GM18870 (cell line): ENCODE measurements at regions not wholly inside any gene's neighbourhood (a gene's known extent, or its start where the extent isn't known, plus 50 kb on each side); places are given as distances from the start of the nearest gene placed in this dataset.
"Not testable (repeated sequence)": the region's sequence is repeated elsewhere in the genome, so short reads cannot be mapped to it uniquely, and the experiment has no call there.

ENCODE experiments used
- ATAC-seq: cut with Tn5 transposase; IDR thresholded peaks from one replicate; pipeline ENCODE4 v1.9.1; 2021; ENCODE audit warnings: moderate library complexity; ENCODE audit not compliant: unreplicated experiment

DNA sequence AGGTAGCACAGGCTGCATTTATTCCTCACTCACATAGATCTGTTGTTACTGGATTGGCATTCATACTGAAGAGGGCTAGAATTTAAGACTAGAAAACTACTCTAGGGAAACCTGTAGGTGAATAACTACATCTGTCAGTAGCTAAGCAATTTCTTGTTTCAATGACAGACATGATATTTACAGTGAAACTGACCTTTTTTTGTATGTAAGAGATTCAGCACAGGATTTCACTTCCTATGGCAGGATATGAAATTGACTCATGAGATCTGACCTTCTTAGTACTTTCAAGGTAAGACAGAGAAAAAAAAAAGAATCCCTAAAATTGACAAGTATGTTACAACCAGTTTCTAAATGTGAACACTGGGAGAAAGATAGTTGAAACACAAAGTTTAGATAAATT lies 189.8 kb upstream of the SLC16A7 start:
- no peak for ATAC-seq

DNA sequence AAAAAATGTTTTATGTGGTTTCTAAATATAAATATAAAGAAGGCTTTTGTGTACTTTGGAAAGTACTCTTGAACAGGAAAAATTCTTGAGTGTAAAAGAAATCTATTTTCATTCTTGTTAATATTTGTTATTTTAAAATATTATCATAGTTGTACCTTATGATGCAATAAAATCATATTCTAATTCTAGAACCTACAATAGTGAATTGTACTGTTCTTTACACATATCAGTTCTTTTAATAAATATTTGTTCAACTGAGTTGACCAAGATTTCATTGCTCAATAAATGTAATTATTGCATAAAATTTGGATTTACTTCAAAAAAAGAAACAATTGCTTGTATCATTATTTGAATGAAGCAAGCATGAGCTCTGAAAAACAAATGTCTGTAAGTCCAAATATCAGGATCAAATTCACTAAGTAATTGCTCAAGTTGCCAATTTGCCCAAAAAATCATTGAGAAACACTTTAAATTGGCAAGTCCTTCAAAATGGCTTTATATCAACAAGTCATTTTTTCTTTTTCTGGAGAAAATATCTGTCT lies 191.6 kb upstream of the SLC16A7 start:
- no peak for ATAC-seq

DNA sequence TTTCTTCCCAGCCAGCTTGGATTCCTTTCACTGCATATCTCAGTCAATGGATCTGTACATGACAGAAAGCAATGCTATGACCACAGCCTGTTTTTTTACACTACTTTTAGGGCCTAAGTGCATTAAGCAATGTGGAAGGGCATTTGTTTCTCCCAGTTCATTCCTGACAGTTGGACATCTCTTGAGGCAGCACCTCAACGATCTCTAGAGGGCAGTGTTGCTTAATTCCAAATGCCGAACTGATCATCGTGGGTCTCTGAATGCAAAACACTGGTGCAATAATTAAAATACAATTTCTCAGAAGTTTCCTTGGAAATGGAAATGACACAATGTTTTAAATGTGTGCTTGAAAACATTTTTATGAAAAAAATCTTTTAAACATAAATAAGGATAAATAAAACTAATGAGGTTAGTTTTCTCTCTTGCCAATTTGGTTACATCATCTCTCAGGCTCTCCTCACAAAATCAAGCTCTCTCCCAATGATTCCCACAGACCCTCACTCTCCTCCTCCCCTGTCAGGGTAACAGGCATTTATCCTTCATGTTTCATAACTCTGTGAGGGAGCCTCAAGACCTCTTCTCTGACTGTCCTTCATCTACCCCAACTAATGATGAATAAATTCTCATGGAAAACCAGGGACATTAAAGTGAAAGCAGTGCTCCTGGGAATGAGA lies 192.4 kb upstream of the SLC16A7 start:
- peak; percentile 88 for ATAC-seq

- ATAC-seq = no peak
Observed at GRCh38 chr12:59401862-59402261, 194.0 kb upstream of the SLC16A7 start.

DNA sequence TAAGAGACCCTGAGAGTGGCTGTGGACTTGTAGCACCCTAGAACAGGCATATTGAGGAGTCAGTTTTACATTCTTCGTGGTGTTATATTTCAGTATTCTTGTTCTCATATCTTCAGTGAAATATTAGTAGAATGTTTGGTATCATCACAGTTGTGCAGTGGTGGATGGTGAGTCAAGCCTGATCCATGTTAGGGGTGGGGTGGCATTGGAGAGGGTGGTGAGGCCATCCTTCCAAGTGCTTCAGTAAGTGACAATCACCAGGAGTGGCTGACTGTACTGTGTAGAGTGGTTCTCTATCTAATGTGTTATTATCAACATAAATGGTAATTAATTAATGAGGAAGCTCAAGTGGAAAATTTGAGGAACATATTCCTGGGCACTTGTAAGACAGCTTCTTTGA lies 197.7 kb upstream of the SLC16A7 start:
- ATAC-seq = no peak

DNA sequence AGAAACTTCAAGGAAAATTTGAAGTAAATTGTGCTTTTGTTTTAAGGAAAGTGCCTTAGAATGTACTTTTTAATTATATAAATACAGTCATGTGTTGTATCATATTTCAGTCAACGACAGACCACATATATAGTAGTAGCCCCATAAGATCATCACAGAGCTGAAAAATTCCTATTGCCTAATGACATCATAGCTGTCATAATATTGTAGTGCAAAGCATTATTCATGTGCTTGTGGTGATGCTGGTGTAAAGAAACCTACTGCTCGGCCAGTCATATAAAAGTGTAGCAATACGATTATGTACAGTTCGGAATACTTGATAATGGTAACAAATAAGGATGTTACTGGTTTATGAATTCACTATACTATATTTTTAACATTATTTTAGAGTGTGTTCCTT lies 198.9 kb upstream of the SLC16A7 start:
- ATAC-seq = no peak

DNA sequence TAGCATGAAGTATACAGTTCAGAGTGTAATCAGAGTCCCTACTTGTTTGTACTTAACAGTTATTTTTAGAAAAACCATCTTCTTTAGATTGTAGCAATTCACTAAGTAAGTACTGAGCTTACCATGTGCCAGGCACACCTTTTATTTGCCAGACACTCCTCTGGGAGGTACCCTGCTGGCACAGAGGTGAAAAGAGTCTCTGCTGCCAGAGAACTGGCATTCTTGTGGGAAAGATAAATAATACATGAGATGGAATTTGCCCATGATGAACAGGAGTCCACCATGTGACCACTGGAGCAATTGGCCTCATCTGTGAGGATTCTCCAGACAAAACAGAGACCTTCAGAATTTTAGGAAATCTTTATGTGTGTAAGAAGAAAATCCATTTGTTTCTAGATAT lies 199.3 kb upstream of the SLC16A7 start:
- no peak for ATAC-seq

- ATAC-seq = not testable (repeated sequence)
Observed at GRCh38 chr12:59395310-59395709, 200.5 kb upstream of the SLC16A7 start.

GRCh38 chr12:59393506-59393905 lies 202.3 kb upstream of the SLC16A7 start:
- ATAC-seq = no peak

DNA sequence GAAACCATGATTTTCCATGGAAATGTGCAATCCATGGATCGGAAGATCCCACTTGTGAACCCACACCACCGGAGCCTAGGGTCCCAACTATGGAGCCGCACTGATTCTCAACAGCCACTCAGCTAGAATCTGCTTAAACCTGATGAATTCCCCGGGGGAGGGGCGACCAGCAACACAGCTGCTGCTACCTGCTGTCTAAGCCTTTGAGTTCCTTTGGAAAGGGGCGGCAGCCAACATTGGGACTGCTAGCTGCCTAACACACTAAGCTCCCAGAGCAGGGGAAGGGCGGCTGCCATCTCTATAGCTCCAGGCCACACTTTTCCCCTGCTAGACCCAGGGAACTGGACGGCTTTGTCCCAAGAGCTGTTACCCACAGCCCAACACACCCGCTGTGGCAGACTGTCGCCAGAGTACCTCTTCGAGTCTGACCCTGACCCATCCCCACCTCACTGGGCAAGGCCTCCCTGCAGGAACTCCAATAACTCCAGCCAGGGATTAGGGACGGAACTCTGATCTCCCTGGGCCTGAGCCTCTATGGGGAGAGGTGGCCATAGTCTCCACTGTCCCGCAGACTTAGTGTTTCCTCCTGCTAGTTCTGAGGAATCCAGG lies 205.8 kb upstream of the SLC16A7 start:
- no peak for ATAC-seq

GRCh38 chr12:59388694-59389093 lies 207.1 kb upstream of the SLC16A7 start:
- no peak for ATAC-seq

DNA sequence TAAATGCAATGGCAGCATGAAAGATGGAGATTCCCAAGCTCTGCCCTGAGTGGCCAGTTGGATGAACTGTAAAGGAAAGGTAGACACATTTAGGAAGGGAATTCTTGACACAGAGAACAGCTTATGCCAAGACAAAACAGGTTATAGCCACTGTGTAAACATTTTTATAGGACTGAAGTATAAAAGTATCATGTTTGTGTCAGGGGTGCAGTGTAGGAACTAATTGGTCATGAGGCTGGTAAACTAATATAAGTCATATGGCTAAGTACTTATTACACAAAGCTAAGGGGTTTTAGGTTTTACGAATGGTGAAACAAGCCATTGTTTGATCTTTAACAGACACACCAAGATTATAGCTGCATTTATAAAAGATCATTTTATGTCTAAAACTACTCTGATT lies 207.7 kb upstream of the SLC16A7 start:
- no peak for ATAC-seq

DNA sequence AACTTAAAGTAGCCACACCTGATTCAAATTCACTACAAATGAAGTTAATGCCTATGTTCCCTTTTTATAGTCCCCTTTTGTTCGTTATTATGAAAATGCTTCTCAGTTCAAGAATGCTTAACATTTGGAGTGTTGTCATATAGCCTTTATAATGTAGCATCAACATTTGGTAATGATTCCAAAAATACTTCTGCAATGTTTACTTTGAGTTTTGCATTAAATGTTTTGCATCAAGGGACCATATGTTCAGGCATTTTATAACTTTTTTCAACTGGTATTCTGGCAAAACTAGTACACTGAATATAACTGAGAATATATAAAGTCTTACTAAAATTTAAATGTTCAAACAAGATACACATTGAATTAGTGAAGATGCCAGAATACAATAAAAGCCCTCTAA lies 209.6 kb upstream of the SLC16A7 start:
- ATAC-seq = no peak

- no peak for ATAC-seq
Observed at GRCh38 chr12:59383079-59383822, 212.6 kb upstream of the SLC16A7 start.

DNA sequence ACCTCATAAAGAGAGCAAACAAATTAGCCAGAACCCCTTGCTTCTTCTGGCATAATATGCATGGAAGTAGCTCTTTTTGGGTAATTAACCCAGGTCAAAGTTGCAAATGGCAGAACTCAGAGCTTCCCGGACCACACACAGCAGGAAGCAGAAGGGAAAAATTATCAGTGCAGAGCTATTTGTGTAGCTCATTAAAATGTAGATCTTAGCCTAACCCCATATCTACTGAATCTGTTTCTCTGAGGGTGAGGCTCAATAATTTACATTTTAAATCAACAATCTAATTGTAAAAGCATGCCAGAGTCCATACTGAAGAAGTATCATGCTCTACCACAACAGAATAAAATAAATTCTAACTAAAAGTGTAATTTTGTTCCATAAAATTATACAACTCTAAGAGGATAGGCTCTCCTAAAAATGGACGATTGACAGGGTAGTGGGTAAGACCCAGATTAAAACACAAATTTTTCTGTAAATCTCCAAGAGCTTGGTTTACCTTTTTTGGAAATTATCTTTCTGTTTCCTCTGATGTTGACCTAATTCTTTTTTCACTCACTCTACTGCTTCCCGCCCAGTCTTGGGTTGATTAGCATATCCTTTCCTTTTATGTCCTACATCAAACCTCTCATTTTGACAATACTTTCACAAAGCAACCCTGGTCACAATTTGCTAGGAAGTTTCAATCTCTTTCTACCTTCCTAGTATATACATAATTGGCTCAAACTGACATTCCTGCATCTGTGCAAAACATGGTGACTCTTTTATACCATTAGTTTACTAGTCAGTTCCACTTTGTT lies 213.3 kb upstream of the SLC16A7 start:
- no peak for ATAC-seq

GRCh38 chr12:59381106-59381505 lies 214.7 kb upstream of the SLC16A7 start:
- ATAC-seq = no peak

DNA sequence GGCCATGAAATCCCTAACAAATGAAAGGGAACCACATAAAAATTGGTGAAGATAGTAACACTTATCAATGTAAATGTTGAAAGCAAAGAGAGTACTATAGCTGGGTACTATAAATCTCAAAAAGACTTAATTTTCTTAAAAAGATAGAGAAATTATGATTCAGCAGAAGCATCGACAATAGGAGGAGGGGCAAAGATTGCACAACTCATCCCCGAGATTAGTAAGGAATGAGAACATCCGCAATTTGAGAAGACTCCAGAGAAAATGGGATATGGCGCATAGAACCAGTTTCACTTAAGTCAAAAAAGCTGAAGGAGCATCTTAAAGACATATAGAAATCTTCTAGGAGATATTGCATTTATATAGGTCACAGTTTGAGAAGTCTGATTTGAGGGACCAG lies 220.2 kb upstream of the SLC16A7 start:
- ATAC-seq = no peak

- no peak for ATAC-seq
Observed at GRCh38 chr12:59374783-59375182, 221.0 kb upstream of the SLC16A7 start.

GRCh38 chr12:59372956-59373355 lies 222.9 kb upstream of the SLC16A7 start:
- ATAC-seq = peak; percentile 50

DNA sequence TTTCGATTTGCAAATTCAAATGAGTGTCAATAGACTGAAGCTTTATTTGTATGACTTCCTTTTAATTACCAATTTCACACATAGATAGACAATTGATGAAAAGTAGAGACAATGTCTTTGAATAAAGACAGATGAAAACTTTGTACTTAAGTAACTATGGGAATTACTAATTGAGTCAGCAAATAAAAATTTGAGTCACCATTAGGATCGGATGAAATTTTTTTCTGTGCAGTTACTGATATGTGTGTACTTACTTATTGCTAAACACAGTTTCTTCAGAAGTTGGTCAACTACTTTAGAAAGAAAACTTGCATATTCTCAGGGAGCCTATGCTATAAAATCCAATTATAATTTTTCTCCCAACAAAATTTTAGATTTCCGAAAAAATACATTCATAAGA lies 224.9 kb upstream of the SLC16A7 start:
- no peak for ATAC-seq

DNA sequence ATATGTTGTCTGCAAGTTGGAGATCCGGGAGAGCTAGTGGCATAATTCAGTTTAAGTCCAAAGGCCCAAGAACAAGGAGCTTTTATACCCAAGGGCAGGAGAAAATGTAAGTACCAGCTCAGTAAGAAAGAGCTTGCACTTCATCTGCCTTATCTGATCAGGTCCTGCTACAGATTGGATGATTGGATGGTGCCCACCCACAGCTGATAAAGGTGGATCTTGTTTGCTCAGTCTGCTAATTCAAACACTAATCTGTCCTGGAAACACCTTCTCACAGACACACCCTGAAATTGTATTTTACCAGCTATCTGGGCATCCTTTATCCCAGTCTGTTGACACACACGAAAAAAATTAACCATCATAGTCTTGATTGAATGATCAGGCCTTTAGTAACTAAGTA lies 230.7 kb upstream of the SLC16A7 start:
- no peak for ATAC-seq
